ENCODE measurements at regions not wholly inside any gene's neighbourhood (a gene's known extent, or its start where the extent isn't known, plus 50 kb on each side); places are given as distances from the start of the nearest gene placed in this dataset.
"Not testable (repeated sequence)": the region's sequence is repeated elsewhere in the genome, so short reads cannot be mapped to it uniquely, and the experiment has no call there.

DNA sequence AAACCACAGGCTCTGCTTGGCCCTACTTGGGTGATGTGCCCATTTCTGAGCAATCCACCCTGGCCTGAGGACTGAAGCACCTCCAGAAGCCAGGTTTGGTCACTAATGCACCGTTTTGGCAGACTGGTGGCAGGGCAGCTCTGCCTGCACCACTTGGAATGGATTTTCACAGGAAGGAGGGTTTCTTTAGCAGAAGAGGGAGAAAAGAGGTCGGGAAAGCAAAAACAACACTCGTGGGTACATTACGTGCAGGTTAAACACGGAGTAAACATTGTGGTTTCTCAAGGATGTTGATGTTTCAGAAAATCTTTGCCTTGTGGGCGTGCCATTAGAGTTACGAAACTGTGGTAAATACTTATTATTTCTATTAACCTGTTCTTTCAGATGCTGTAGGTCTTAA lies 70.8 kb downstream of the KCNA5 start:
- H3K79me2 ChIP-seq (ENCODE audit: control insufficient read depth, insufficient read depth, low read length), result no peaks in the 10 kb centered on the region
- FAIRE-seq (no peak), DNase-seq (ENCODE audit: low read depth, low spot score) (no peak)
- H3K4me2 ChIP-seq (ENCODE audit: insufficient read depth, low read length), result no peak overlapping the region
- no peaks in the 10 kb centered on the region for H3K36me3 ChIP-seq (ENCODE audit: control insufficient read depth in 2 of 2, extremely low read depth in 1 of 2, insufficient read depth in 2 of 2, low read length in 2 of 2)
- H4K20me1 ChIP-seq (replicated peaks; ENCODE audit: control insufficient read depth, extremely low read depth, insufficient read depth, low read length), result no peaks in the 10 kb centered on the region
- ChIA-PET POLR2A (no interaction called here), CTCF (no interaction called here)
- H3K4me1 ChIP-seq (ENCODE audit: control insufficient read depth, extremely low read depth, insufficient read depth, low read length), result no peaks in the 10 kb centered on the region
- H3K9me1 ChIP-seq (replicated peaks; ENCODE audit: control insufficient read depth, extremely low read depth, insufficient read depth, low read length), result no peaks in the 10 kb centered on the region
- BruUV-seq (replicated peaks), result no TSS peak
- dilution Hi-C loops (cut with MboI; ENCODE audit: extremely low pct_ligation_motif_present, low sequenced_read_pairs), result no loop called here
- no peaks in the 10 kb centered on the region for H3K9me3 ChIP-seq (replicated peaks; ENCODE audit: control insufficient read depth, insufficient read depth, low read length)
- TF ChIP-seq EZH2 (IDR thresholded peaks at IDR 0.05; ENCODE audit: borderline replicate concordance, low read depth, low read length, severe bottlenecking), result no peak
- TF ChIP-seq FOS (IDR thresholded peaks at IDR 0.05; ENCODE audit: borderline replicate concordance, insufficient read depth, low read length), result no peak
- TF ChIP-seq CTCF (IDR thresholded peaks at IDR 0.05; ENCODE audit: extremely low read depth in 1 of 2, insufficient read depth in 1 of 2, low read depth in 1 of 2, low read length in 2 of 2), result no peak
- TF ChIP-seq JUN (IDR thresholded peaks at IDR 0.05; ENCODE audit: borderline replicate concordance, insufficient read depth, insufficient read length, low read depth), result no peak
- TF ChIP-seq GATA2 (IDR thresholded peaks at IDR 0.05; ENCODE audit: insufficient read depth, insufficient read length, low read depth, low read length), result no peak
- TF ChIP-seq, protein P1, sequence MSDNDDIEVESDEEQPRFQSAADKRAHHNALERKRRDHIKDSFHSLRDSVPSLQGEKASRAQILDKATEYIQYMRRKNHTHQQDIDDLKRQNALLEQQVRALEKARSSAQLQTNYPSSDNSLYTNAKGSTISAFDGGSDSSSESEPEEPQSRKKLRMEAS (IDR thresholded peaks at IDR 0.05; ENCODE audit: insufficient read depth, insufficient read length), result no peak
- TF ChIP-seq POLR2AphosphoS5 (IDR thresholded peaks at IDR 0.05; ENCODE audit: insufficient read depth, low read depth, low read length), result no peak
- no peak for TF ChIP-seq POLR2A (IDR thresholded peaks at IDR 0.05; ENCODE audit: low read depth, low read length)
- TF ChIP-seq MYC (IDR thresholded peaks at IDR 0.05; ENCODE audit: low read depth, low read length), result no peak
- no peak overlapping the region for H3K27ac ChIP-seq (ENCODE audit: insufficient read depth, low read depth, low read length)
- H3K27me3 ChIP-seq (ENCODE audit: control insufficient read depth in 2 of 2, insufficient read depth in 2 of 2, low read length in 2 of 2), result no peaks in the 10 kb centered on the region
- H3K9ac ChIP-seq (replicated peaks; ENCODE audit: extremely low read depth, insufficient read depth, low read length), result no peak overlapping the region
- H3K4me3 ChIP-seq (replicated peaks in 1 of 3; ENCODE audit: insufficient read depth in 1 of 3, low read depth in 1 of 3, low read length in 3 of 3), result no peak overlapping the region
- intact Hi-C loops (cut with micrococcal nuclease), result no loop called here
- no peak overlapping the region for H2AFZ ChIP-seq (ENCODE audit: low read depth, low read length)

- H3K9me1 ChIP-seq (replicated peaks; ENCODE audit: control insufficient read depth, extremely low read depth, insufficient read depth, low read length); POLR2A ChIA-PET; CTCF ChIA-PET; intact Hi-C loops (cut with micrococcal nuclease); H3K4me3 ChIP-seq (replicated peaks in 1 of 3; ENCODE audit: insufficient read depth in 1 of 3, low read depth in 1 of 3, low read length in 3 of 3); dilution Hi-C loops (cut with MboI; ENCODE audit: extremely low pct_ligation_motif_present, low sequenced_read_pairs); H3K4me1 ChIP-seq (ENCODE audit: control insufficient read depth, extremely low read depth, insufficient read depth, low read length); FAIRE-seq; H3K27ac ChIP-seq (ENCODE audit: insufficient read depth, low read depth, low read length); H3K9ac ChIP-seq (replicated peaks; ENCODE audit: extremely low read depth, insufficient read depth, low read length); H3K79me2 ChIP-seq (ENCODE audit: control insufficient read depth, insufficient read depth, low read length); H4K20me1 ChIP-seq (replicated peaks; ENCODE audit: control insufficient read depth, extremely low read depth, insufficient read depth, low read length); H3K9me3 ChIP-seq (replicated peaks; ENCODE audit: control insufficient read depth, insufficient read depth, low read length); H2AFZ ChIP-seq (ENCODE audit: low read depth, low read length); BruUV-seq (replicated peaks); DNase-seq (ENCODE audit: low read depth, low spot score); H3K4me2 ChIP-seq (ENCODE audit: insufficient read depth, low read length); H3K27me3 ChIP-seq (ENCODE audit: control insufficient read depth in 2 of 2, insufficient read depth in 2 of 2, low read length in 2 of 2); H3K36me3 ChIP-seq (ENCODE audit: control insufficient read depth in 2 of 2, extremely low read depth in 1 of 2, insufficient read depth in 2 of 2, low read length in 2 of 2): not testable (repeated sequence)
These were observed 78.1 kb downstream of the KCNA5 start for GRCh38 chr12:5121784-5122183.

DNA sequence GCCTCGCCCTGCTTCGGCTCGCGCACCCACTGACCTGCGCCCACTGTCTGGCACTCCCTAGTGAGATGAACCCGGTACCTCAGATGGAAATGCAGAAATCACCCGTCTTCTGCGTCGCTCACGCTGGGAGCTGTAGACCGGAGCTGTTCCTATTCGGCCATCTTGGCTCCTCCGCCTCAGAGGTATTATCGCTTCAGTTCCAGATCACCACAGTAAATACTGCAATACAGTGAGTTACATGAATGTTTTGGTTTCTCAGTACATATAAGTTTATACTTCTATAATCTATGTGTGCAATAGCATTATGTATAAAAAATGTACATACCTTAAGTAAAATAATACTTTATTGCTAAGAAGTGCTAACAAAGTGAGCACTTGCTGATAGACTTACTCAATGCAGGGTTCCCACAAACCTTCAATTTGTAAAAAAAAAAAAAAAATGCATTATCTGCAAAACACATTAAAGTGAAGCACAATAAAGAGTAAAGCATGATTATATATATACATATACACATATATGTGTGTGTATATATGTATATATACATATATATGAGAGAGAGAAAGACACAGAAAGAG lies 78.7 kb downstream of the KCNA5 start:
- H3K27me3 ChIP-seq (ENCODE audit: control insufficient read depth in 2 of 2, insufficient read depth in 2 of 2, low read length in 2 of 2), result not testable (repeated sequence)

More for the DNA sequence above, 78.7 kb downstream of the KCNA5 start:
- H3K79me2 ChIP-seq (ENCODE audit: control insufficient read depth, insufficient read depth, low read length); CTCF ChIA-PET; FAIRE-seq; H3K9me3 ChIP-seq (replicated peaks; ENCODE audit: control insufficient read depth, insufficient read depth, low read length); H3K4me3 ChIP-seq (replicated peaks in 1 of 3; ENCODE audit: insufficient read depth in 1 of 3, low read depth in 1 of 3, low read length in 3 of 3); dilution Hi-C loops (cut with MboI; ENCODE audit: extremely low pct_ligation_motif_present, low sequenced_read_pairs); POLR2A ChIA-PET; DNase-seq (ENCODE audit: low read depth, low spot score); H3K9me1 ChIP-seq (replicated peaks; ENCODE audit: control insufficient read depth, extremely low read depth, insufficient read depth, low read length); H3K36me3 ChIP-seq (ENCODE audit: control insufficient read depth in 2 of 2, extremely low read depth in 1 of 2, insufficient read depth in 2 of 2, low read length in 2 of 2); H3K4me2 ChIP-seq (ENCODE audit: insufficient read depth, low read length); BruUV-seq (replicated peaks); H2AFZ ChIP-seq (ENCODE audit: low read depth, low read length); H4K20me1 ChIP-seq (replicated peaks; ENCODE audit: control insufficient read depth, extremely low read depth, insufficient read depth, low read length); intact Hi-C loops (cut with micrococcal nuclease); H3K27ac ChIP-seq (ENCODE audit: insufficient read depth, low read depth, low read length); H3K4me1 ChIP-seq (ENCODE audit: control insufficient read depth, extremely low read depth, insufficient read depth, low read length); H3K9ac ChIP-seq (replicated peaks; ENCODE audit: extremely low read depth, insufficient read depth, low read length): not testable (repeated sequence)

Data from endothelial cell of umbilical vein (primary cell).